ENCODE measurements at regions not wholly inside any gene's neighbourhood (a gene's known extent, or its start where the extent isn't known, plus 50 kb on each side); places are given as distances from the start of the nearest gene placed in this dataset.

DNA sequence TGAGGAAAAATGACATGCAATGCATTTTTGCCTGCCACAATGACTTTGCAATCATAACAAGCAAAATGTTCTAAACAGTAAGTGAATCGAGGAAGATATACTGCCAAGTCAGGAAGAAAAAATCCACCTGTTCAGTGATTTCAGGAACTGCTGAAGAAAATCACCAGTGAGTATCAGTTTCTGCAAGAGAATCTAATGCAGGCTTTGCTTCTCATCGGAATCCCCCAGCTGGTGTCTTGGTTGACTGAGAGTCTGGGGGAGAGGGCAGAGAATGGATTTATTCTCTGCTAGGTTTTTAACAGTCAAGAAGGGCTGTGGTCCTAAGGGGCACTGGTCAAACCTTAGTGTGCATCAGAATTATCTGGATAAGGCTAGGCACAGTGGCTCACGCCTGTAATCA lies 363.4 kb downstream of the CDH26 start:
- no peak for DNase-seq (ENCODE audit: low spot score)

DNA sequence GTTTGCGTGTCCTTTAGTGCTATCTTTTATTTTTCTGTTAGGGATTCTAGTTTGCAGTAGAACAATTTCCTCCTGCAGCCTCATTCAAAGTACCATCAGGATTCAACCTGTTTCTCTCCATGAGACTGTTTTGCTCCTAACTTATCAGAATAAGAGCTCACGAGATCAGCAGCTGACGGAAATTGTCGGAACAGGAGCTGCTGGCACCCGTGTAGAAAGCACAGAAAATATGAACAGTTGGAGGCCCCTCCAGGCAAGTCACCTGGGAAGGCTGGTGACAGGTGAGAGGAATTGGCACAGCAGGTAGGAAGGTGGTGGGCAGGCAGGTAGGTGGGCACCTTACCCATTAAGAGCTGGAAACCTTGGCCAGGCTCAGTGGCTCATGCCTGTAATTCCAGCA lies 368.6 kb downstream of the CDH26 start:
- no peak for DNase-seq (ENCODE audit: low spot score)

DNA sequence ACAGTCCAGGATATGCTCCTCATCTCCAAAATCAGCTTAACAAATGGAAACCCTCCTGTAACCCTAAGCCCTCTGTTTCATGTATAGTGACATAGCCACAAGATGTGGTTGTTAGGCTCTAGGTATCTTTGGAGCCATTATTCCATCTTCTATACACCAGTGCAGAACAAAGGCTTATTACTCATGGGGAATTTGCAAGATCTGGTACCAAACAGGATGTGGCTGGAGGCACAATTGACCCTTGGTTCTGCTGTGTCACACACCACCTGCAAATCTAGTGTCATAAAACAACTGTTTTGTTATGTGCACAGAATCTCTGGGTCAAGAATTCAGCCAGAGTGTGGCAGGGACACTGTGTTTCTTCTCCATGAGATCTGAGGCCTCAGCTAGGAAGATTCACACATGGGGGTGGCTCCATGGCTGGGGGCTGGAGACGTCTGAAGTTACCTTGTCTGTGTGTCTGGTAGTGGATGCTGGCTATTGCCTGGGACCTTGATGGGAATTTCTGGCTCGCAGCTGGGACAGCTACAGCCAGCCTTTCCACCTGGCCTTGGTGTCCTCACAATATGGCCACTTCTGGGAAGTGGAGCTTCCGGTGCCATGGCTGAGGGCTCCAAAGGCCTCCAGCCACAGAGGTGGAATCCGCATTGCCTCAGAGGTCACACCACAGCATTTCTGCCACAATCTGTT lies 369.9 kb downstream of the CDH26 start:
- no peak for DNase-seq (ENCODE audit: low spot score)

DNA sequence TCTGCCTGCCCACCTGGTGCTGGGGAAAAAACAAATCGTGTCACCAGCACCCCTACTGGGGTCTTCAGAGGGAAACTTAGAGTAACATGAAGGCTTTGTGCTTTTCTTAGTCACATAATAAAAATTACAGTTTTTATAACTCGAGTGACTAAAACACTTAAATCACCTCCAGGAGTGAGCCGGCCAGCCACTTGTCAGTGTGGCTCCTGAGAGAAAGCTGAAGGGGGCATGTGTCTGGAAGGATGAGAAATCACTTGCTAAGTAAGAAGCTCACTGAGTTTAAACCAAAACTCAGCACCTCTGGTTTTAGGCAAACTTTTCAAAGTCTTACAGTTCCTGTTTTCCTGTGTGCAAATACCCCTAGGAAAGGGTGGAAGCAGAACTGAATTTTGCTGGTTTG lies 372.2 kb downstream of the CDH26 start:
- DNase-seq (ENCODE audit: low spot score) = no peak

DNA sequence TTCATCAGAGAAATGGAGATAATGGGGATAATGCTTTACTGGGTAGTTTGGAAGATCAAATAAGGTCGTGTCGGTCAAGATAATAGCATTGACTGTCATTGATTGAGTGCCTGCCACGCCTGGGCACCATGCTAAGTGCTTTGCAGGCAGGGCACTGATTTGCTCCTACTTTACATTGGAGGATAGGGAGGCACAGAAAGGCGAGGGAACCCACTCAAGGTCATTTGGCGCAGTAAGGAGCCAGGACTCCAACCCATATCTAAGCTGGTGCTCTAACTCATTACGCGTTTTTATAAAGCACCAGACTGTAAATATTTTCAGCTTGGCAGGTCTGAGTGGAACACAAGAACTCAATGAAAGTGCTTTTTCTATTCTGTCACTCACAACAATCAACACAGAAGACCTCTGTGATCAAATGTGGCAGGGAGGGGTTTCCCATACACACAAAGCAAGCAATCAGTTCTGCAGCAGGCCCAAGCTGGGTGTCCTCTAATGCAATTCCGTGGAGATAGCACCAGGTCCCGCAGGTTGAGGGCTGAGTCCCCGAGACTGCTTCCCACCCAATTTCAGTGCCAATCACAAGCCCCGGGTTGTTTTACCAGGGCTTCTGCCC lies 373.6 kb downstream of the CDH26 start:
- DNase-seq (ENCODE audit: low spot score) = no peak

DNA sequence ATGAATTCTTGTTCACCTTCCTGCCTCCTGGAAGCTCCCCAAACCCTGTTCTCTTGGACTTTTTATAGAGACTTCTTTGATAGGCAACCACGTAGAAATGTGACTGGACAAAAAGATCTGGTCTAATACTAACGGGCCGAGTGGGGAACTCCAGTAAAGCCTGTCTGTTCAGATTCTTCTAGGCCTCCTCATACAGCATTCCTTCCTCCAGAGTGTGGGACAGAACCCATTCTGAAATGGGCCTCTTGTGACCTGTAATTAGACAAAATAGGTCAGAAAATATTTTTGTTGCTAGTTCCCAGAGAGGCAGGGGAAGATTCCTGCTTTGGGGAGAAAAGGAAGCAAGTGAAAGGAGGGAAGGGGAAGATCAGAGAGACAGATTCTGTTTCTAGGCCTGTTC lies 374.3 kb downstream of the CDH26 start:
- no peak for DNase-seq (ENCODE audit: low spot score)

DNA sequence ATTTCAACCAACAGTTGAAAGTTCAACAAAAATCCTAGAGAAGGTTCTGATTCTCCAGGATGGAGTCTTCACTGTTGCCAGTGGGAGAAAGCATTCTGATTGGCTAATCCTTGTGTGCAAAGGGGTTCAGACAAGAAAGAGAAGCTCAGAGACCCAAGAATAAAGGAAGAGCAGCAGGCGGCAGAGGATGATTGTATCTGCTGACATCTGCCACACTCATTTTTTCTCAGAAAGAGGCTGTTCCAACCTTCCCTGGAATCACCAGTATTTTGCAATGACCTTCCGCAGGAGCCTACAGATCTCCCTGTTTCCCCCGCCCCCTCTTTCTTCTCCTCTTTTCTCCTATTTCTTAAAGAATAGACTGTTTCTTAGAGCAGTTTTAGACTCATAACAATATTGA lies 376.7 kb downstream of the CDH26 start:
- DNase-seq (ENCODE audit: low spot score) = no peak

DNA sequence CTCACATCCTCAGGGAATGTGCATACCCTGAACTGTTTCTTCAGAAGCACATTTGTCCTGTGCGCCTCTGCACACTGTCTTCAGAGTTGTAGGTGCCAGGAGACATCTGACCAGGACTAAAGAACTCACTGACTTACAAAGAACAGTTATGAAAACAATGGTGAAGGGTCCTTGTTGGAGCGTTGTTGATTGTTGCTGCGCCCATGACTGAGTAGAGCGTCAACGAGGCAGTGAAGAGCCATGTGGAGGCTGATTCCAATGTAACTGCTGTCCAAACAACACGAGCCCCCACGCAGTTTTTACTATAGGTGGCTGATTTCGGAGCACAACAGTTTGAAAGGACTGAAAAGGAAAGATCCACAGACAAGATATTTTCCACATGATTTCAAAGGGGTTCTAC lies 380.3 kb downstream of the CDH26 start:
- no peak for DNase-seq (ENCODE audit: low spot score)

DNA sequence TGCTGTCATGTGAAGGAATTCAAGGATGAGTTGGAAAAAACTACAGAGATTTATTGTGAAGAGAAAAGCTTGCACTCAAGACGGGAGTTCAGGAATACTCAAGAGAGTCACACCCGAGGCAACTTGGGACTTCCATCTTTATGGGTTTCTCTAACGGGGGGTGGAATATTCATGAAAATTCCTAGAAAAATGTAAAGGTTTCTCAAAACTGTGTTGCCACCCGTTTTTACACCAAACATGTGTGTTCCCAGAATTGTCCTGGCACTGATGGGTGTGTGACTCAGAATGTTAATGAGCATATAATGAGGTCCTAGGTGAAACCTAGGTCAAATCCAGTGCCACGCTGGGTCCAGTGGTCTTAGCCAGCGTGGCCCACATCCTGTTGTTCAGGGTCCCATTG lies 381.5 kb downstream of the CDH26 start:
- DNase-seq (ENCODE audit: low spot score) = no peak

DNA sequence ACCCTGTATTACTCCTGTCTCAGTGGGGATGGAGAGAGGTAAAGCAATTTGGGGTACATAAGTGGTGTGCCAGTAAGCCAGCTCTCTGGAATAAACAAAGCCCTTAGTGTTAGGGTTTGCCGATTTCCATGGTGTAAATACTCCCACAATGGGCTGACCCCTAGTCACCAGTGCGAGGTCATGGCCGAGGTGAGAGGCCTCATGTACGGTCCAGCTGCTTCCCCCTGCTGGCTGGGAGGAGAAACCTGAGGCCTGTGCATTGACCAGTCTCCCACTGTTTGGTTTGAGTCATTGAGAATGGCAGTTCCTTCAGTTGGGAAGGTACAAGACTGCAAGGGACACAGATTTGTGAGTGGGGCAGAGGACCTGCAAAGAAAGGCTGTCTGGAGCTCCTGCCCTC lies 382.0 kb downstream of the CDH26 start:
- DNase-seq (ENCODE audit: low spot score) = no peak

DNA sequence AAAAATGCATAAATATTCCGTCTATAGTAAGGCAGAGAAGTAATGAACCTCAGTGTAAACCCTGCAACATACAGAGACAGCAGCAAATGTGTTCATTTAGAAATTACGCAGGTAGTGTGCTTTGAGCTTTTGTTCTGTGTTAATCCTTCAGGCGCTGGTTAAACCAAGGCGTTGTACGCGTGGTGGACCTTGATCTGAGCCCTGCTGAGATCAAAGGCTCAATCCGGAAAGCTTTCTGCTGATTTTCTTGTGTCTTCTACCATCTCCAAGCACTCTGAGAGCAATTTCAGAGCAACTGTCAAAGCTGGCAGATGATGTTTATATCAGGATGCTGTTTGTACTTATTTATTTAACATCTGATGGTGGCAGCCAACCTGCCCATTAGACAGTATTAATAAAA lies 382.8 kb downstream of the CDH26 start:
- no peak for DNase-seq (ENCODE audit: low spot score)

DNA sequence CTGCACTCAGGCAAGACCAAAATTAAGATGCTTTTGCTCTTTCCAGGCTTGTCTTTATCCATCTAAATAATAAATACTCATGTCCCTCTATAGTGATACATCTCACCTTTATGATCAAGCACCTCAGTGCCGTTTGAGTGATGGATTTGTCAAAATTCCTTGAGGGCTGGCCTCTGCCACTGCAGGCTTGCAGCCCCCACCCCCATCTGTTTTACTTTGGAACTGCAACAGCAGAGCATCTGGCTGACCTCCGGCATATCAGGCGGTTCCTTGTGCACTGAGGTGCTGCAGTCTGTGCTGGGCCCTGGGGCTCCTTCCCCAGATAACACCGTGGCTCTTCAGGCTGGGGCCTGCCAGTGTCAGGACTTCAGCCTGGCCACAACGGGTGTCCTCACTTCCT lies 386.9 kb downstream of the CDH26 start:
- DNase-seq (ENCODE audit: low spot score) = no peak

DNA sequence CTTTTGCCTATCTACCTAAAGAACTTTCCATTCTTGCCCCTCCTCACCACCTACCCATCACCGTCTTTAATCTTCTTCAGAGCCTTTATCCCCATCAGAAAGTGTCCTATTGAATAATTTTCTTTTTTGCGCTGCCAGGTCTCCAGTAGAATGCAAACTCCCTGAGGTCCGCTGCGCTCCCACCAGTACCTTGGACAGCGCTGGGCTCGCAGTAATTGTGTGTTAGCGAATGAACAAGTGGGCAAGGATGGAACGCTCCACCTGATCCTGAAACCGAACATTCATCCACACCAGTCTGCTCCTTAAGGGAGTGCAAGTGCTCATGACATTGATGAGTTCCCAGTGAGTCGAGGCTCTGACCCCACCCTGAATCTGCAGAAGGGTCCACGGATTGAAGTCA lies 391.2 kb downstream of the CDH26 start:
- no peak for DNase-seq (ENCODE audit: low spot score)

DNA sequence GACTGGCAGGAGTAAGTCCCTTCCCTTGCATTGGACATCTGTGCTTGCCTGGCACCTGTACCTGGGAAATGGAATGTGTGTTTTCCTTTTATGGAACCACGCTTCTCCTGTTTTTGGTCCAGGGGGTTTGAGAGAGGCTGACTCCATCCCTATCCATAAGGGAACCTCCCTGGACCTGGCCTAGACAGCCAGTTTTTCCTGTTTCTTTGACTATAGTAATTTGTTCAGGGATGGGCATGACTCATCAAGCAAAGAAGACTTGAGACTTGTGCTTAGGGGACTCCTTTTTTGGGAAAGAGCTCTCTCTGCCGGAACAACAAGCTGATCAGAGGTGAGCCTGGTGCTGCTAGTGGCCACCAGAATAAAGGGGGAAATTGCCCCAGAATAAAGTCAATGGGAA lies 393.8 kb downstream of the CDH26 start:
- DNase-seq (ENCODE audit: low spot score) = no peak

DNA sequence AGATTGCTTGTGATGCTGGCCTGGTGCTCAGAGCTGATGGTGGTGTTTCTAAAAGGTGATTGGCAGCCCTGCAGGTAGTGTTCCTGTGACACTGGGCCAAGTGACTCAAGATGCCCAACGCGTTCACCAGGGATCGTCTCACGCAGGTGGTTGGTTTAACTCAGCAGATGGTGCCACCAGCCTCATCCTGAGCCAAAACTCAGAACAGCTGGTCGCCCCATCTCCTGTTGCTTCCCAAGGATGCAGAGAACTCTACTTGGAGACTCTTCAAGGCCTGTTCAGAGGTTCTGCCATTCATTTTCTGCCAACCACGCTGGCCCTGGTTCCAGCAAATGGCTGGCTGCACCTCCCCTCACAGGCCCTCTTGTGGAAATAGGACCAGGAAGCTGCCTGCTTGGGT lies 394.4 kb downstream of the CDH26 start:
- no peak for DNase-seq (ENCODE audit: low spot score)

DNA sequence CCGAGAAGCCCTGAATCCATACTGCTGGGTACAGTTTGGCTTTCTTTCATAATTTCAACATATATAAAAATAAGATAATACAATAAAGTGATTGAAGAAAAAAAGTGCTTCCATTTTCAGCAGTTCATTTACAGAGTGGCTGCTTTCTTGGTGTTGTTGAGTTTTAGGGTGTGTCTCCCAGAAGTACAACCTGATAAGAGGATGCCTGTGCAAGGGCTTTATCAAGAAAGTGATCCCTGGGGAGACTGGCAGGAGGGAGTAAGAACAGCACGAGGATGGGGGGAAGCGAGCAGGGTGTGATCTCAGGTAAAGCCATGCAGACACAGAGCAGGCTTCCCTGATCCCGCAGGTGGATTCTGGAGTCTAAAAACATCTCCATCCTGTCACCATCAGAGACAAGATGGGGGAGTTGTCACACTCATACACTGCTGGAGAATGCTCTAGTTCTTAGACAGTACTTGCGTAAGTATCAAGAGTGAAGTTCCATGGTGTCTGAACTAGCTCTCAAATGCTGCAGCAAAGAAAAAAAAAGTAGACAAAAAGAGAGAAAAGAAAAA lies 395.9 kb downstream of the CDH26 start:
- no peak for DNase-seq (ENCODE audit: low spot score)

DNA sequence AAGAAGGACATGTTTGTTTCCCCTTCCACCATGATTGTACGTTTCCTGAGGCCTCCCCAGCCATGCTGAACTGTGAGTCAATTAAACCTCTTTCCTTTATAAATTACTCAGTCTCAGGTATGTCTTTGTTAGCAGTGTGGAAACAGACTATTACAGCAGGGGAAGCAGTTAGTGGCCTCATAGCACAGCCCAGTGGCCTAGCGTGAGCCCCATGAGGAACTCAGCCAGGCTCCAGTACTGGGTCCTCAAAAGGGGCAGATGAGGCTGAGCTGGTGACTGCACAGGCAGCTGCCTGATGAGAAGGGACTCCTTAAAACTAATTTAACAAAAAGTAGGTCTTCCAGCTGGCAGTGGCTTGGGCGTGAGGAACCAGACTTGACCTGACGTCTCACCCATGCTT lies 399.9 kb downstream of the CDH26 start:
- DNase-seq (ENCODE audit: low spot score) = no peak

DNA sequence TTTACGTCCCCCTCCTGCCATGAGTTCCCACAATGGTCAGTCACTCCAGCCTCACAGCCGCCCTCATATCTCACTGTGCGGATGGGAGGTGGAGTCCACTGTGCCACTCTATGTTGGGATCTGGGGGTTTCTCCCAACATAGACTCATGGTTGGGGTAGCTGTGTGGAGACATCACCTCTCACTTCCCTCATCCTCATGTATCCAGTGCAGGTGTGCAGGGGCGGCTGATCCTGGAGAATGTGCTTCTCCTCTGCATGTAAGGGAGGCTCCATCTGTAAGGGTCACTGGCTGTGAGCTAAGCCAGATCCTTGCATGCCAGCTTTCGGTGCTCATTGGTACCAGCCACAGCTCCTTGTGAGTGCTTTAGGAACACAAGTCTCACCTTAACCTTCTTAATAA lies 400.8 kb downstream of the CDH26 start:
- DNase-seq (ENCODE audit: low spot score) = no peak

DNA sequence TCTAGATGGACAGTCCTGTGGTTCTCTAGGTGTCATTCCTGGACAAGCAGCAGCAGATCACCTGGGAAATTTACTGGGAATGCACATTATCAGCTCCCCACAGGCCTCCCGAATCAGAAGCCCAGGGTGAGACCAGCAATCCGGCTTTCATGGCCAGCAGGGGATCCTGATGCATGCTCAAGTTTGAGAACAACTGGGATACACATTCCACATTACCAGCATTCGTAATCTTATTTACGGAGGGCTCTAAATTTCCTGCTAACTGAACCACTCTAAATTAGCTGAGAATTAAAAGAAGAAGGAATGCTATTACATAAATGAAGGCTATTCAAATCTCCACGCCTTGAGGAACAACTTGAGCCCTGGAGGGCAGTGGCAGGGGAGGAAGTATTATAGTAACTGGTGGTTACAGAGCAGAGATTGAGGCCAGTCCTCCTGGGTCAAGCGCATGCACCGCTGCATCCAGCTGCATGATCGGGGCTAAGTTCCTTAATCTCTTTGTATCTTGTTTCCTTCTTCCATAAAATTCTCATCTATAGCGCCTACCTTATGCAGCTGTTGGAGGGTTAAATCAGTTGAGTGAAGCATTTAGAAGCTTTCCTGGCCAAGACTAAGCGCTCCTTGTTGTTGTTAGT lies 403.7 kb downstream of the CDH26 start:
- no peak for DNase-seq (ENCODE audit: low spot score)

DNA sequence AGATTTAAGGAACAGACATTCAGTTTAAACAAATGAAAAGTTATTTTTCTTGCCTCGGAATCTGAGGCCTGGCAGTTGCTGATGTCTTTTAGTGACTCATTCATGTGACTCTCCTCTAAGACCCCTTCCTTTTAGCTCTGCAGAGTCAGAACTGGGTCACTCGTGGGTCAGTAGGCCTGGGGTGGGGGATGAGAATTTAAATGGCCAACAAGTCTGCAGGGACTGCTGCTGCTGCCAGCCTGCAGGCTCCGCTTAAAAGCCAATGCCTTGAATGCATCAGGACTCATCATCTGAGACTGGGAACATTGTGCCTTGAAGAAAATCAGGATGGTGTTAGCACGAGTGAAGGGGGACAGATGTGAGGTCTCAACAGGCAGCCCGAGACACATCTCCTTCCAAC lies 404.3 kb downstream of the CDH26 start:
- DNase-seq (ENCODE audit: low spot score) = no peak

DNA sequence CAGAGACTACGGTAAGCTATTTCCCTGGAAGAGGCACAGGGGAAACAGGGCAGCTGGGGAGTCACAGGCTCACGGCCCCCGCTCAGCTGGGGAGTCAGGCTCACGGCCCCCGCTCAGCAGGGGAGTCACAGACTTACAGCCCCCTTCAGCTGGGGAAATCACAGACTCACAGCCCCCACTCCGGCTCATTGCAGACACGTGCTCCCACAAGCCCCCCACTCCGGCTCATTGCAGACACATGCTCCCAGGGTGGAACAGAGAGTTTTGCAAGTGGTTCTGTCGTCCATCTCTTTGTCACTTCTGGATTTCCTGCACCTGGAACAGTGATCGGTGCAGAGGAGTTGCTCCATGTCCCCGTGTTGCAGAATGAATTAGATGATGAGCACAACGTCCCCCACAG lies 405.5 kb downstream of the CDH26 start:
- DNase-seq (ENCODE audit: low spot score) = no peak

DNA sequence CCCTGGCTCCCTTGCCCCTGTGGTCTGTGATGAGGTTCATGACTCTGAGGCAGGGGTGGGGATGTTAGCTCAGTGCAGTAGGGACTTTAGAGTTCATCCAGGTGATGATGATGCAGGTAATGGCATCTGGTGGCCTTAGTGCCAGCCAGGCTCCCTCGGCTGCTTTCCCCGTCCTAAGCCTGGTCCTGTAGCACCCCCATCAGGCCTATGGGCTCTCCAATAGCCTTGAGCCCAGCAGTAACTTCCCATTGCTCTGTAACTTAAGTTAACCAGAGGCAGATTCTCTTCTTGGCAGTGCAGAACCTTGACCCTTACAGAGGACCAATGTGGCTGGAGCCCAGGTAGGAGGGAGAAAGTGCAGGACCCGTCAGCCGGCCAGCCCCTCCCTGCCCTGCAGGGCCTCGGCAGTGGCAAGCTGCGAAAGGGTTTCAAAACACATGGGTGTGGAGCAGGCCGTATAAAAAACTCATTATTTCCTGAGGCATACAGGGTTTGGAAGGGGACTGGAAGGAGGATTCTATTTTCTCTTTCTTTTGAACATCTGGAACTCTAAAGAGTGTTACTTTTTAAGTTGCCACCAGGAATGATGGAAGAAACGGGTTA lies 406.9 kb downstream of the CDH26 start:
- DNase-seq (ENCODE audit: low spot score) = no peak

DNA sequence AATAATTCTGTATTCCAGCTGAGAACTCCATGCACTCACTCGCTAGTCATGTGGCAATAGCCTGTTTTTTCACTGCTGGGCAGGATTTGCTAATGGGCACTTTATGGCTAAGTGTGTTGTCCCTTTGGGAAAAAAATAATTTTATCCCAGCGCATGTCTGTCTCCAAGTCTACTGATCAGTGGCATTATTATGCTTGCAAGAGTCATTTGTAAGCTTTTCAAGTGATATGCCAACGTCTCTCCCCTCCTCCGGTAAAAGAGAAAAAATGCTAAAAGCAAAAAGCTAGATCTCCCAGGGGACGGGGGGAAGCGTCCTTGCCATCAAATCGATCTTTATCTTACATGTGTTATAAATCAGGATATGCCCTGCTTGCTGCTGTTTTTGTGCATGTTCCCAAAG lies 407.7 kb downstream of the CDH26 start:
- DNase-seq (ENCODE audit: low spot score) = no peak
